ENCODE measurements at regions not wholly inside any gene's neighbourhood (a gene's known extent, or its start where the extent isn't known, plus 50 kb on each side); places are given as distances from the start of the nearest gene placed in this dataset.
"Not testable (repeated sequence)": the region's sequence is repeated elsewhere in the genome, so short reads cannot be mapped to it uniquely, and the experiment has no call there.

- DNase-seq (ENCODE audit: low read depth) = no peak
Observed at GRCh38 chr4:171016145-171016544, 797.1 kb upstream of the GALNTL6 start.

- no peak for DNase-seq (ENCODE audit: low read depth)
Observed at GRCh38 chr4:171015441-171015840, 797.8 kb upstream of the GALNTL6 start.

DNA sequence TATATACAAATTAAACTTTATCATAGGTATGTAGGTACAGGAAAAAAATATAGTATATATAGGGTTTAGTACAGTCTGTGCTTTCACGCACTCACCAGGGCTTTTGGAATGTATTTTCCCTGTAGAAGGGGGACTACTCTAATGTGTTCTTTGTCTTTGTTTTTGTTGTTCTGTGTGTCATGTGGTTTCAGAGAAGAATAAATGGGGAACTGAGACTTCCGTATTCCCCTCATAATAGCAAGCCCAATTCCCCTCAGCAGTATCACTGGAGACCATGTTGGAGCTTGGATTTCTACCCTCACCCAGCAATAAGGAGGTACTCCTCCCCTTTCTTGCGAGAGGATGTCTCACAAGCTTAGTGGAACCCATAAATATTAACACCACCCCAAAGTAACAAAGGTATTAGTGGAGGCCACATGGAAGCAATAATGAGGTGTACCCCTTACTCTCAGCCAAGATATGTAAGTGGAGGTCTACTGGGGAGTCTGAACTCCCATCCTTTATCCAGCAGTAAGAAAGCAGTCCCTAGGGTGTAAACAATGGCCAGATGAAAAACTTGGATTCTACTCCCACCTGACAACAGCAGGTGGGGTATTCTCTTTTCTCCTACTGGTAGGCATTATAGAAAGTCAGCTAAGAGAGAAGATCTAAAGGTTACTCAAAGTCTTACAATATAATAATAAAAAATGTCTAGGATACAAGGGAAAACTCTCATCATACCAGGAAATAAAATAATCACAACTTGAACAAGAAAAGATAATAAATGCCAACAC lies 805.4 kb upstream of the GALNTL6 start:
- no peak for DNase-seq (ENCODE audit: low read depth)

GRCh38 chr4:171002246-171002645 lies 811.0 kb upstream of the GALNTL6 start:
- no peak for DNase-seq (ENCODE audit: low read depth)

- no peak for DNase-seq (ENCODE audit: low read depth)
Observed at GRCh38 chr4:170990989-170991589, 822.1 kb upstream of the GALNTL6 start.

DNA sequence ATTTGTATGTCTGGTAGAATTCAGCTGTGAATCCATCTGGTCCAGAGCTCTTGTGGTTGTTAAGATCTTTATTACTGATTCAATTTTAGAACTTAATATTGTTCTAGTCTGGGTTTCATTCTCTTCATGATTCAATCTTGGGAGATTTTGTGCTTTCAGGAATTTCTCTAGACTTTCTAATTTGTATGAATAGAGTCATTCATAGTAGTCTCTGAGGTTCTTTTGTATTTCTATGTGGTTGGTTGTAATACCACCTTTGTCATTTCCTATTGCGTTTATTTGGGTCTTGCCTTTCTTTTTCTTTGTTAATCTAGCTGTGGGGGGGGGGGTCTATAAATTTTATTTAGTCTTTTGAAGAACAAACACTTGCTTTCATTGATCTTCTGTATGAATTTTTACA lies 824.8 kb upstream of the GALNTL6 start:
- DNase-seq (ENCODE audit: low read depth) = no peak

DNA sequence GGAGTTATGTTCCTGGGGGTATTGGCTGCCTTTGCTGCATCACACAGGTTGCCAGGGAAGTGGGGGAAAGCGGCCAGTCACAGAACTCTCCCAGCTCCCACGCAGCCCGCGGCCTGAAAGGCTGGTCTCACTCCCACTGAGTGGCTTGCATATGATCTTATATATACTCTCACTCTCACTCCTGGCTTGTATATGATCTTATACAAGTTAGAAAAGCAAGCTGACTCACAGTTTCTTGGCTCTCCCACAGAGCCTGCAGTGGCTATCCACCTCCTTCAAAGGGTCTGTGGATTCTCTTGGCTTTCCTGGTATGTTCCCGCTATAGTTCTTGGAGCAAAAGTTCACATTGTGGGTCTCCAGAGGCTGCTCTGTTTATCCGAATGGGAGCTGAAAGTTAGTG lies 833.5 kb upstream of the GALNTL6 start:
- no peak for DNase-seq (ENCODE audit: low read depth)

- no peak for DNase-seq (ENCODE audit: low read depth)
Observed at GRCh38 chr4:170978990-170979389, 834.2 kb upstream of the GALNTL6 start.

- DNase-seq (ENCODE audit: low read depth) = no peak
Observed at GRCh38 chr4:170949084-170949483, 859.3 kb upstream of the AADAT start.

DNA sequence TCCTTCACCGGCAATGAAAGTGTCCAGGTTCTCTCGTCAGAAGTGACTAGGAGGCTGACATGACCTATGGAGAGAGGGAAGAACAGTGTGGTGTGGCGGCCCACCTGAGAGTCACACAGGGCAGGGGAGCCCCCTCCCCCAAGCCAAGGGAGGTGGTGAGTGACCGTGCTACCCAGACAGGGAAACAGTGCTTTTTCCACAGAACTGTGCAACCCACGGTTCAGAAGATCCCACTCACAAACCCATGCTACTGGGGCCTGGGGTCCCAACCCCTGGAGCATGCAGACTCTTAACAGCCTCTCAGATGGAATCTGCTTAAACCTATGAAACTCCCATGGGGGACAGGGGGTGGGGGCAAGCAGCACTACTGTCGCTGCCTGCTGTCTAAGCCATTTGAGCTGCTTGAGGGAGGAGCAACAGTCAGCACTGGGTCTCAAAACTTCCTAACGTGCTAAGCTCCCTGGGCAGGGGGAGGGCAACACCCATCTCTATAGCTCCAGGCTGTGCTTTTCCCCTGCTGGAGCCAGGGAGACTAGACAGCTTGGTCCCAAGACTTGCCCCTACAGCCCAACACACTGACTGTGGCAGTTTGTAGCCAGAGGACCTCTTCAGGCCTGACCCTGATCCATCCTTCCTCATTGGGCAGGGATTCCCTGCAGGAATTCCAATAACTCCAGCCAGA lies 850.4 kb upstream of the AADAT start:
- DNase-seq (ENCODE audit: low read depth) = no peak

DNA sequence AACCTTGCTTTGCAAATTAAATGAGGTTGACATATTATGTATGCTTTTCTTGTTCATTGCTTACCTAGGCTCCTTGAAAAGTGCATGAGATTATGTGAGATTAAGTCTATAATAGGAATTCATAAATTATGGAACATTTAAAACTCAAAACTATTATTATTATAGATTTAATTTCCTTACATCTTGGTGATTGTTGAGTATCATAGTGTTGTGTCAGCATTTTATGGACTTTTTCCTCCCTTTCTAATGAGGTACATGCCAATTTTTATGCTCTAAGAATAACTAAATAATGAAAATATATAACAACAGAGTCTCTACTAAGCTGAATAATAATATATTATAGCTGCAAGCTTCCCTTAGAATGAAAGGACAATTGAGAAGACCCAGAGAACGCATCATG lies 848.8 kb upstream of the AADAT start:
- DNase-seq (ENCODE audit: low read depth) = no peak

- no peak for DNase-seq (ENCODE audit: low read depth)
Observed at GRCh38 chr4:170931321-170931720, 841.6 kb upstream of the AADAT start.

DNA sequence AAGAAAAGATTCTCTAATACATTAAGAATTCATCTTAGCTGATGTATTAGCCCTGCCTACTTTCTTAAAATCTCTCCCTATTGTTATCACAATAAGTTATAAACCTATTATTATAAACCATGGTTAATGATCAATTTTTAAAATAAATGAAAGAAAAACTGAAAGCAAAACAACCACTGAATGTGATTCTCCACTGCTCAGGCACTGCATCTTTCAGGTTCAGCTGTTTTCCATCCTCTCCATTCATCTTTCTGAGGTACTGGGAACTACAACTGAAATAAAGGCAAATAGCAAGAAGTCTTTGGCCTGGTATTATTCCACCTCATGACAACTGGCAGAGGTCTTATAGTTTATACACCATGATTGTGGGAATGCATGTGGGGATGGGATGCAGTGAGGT lies 798.9 kb upstream of the AADAT start:
- DNase-seq (ENCODE audit: low read depth) = no peak

DNA sequence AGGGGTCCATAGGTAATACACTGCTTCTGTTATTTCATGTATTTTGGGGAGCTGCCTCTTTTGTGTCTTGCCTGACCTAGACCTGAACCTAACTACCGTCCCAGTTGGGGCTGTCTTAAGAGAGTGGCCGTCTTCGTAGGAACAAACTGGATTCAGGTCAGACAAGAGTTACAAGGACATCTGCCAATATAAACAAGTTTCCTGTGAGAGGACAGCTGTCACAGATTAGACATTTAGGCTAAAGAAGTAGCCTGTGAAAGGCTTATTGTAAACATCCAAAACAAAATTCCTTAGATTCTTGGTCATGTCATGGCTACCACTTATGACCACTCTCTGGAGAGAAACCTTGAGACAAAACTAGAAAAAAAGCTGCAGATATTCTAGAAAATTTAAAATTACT lies 797.6 kb upstream of the AADAT start:
- no peak for DNase-seq (ENCODE audit: low read depth)

DNA sequence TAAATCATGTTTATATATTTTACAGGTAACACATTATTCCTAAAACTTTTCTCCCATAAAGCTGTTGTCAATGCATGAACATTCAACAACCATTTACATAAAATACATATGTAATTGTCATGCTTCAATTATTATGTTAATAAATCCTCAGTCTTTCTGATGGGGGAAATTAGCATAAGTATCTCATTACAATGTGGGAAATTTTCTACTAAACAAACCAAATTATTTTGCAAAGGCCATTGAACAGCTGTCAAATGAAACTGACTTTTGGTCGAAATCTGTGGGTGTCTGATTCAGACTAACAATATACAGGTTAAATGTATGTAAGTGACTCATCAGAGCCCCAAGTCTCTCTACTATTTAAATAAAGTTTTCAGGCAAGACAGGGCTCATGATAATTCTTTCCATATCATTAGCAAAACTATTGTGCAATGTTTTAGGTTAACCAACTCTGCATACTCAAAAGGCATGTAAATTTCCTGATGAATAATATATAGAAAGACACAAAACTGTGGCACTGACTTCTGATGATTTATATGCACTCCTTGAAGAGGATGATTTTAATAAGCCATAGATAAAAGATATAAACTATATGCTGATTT lies 795.3 kb upstream of the AADAT start:
- DNase-seq (ENCODE audit: low read depth) = no peak

DNA sequence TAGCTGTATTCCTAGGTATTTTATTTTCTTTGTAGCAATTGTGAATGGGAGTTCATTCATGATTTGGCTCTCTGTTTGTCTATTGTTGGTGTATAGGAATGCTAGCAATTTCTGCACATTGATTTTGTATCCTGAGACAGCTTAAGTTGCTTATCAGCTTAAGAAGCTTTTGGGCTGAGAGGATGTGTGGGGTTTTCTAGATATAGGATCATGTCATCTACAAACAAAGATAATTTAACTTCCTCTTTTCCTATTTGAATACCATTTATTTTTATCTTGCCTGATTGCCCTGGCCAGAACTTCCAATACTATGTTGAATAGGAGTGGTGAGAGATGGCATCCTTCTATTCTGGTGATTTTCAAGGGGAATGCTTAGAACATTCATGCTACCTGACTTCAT lies 791.9 kb upstream of the AADAT start:
- DNase-seq (ENCODE audit: low read depth) = not testable (repeated sequence)

GRCh38 chr4:170875868-170876267 lies 786.1 kb upstream of the AADAT start:
- no peak for DNase-seq (ENCODE audit: low read depth)

- no peak for DNase-seq (ENCODE audit: low read depth)
Observed at GRCh38 chr4:170872794-170873193, 783.0 kb upstream of the AADAT start.

DNA sequence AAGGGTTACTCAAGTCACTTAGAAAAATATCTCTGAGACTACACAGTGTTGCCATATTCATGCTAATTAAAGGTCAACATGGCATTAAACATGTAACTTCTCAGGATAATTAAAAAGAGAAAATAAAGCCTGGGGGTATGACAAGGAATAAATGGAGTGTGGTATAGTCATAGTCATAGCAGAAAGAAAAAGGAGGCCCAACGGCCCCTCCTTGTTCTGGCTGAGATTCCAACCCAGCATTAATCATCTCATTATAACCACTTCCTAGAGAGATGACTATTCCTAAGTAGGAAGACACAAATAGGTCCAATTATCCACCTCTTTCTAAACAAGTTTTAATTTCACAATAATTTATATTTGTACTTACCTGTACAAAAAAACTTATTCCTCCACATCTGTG lies 778.4 kb upstream of the AADAT start:
- DNase-seq (ENCODE audit: low read depth) = no peak

DNA sequence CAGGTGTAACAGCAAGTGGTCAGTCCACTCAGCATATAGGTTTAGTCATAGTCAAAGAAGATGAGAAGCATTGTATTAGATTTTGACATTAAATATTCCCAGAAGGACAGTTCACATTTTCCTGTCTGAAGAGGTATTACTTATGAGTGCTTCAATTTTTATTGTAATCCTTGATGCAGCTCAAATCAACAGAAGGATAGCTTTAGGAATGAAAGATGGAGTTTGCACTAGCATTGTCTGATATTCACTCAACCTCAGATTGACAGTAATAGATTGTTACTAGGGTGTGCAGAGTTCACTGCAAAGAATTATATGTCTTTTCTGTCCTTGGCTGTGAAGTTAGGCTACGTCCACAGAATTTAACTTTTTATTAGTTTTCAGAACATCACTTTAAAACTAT lies 764.3 kb upstream of the AADAT start:
- DNase-seq (ENCODE audit: low read depth) = no peak

- DNase-seq (ENCODE audit: low read depth) = peak; percentile 1
Observed at GRCh38 chr4:170853422-170854021, 763.8 kb upstream of the AADAT start.

- no peak for DNase-seq (ENCODE audit: low read depth)
Observed at GRCh38 chr4:170849969-170850368, 760.2 kb upstream of the AADAT start.
